T-helper 2 cell treated with Interferon-gamma antibody and Interleukin-4, amounts not matched to agents 100 ng/mL and 5 ng/mL, for 36 hours (primary cell): ENCODE measurements at regions not wholly inside any gene's neighbourhood (a gene's known extent, or its start where the extent isn't known, plus 50 kb on each side); places are given as distances from the start of the nearest gene placed in this dataset.

ENCODE experiments used
- intact Hi-C: fragments of 100-400 bp; cut with micrococcal nuclease; formaldehyde crosslinking; loops from one replicate; pipeline ENCODE4 v1.15.1; 2023

GRCh38 chr16:86970279-86970678, 346.9 kb downstream of the C16orf95 start:
- intact Hi-C loops, result no loop called here

DNA sequence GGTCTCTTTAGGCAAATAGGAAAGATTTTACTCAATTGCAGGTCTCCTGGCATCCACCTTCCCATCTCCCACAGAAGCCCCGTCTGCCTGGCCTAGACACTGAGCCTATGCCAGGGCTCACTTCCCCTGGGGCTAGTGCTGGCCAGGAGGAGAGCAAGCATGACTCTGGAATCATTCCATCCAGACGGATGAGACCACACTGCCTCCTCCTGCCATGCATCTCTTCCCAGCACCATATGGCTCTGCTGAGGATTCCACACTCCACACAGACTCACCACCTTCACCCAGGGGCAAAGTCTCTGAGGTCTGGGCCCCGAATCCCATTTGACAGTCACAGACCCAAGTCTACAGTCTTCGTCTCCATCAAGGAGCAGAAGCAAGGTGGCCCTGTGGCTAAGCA, 346.5 kb downstream of the C16orf95 start:
- intact Hi-C loops, result no loop called here

GRCh38 chr16:86971251-86971650, 345.9 kb downstream of the C16orf95 start:
- intact Hi-C loops, result no loop called here

DNA sequence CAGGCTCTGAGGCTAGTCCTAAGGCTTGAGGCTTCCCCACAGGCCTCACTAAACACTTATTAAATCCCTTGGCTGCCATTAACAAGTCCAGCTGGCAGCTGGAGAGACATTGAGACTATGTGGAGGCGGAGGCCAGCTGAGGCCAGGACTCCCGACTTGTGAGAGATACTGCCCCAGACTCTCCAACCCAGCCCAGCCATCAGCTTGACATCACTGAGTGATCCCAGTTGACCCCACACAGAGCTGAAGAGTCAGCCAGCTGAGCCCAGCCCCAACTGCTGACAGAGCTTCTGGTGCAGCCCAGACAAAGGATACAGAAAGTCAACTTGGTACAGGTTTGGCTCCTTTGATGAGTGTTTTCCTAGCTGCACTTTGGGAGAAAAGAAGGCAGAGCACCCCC, 343.1 kb downstream of the C16orf95 start:
- intact Hi-C loops, result no loop called here

GRCh38 chr16:86975445-86975844, 341.7 kb downstream of the C16orf95 start:
- intact Hi-C loops, result no loop called here

DNA sequence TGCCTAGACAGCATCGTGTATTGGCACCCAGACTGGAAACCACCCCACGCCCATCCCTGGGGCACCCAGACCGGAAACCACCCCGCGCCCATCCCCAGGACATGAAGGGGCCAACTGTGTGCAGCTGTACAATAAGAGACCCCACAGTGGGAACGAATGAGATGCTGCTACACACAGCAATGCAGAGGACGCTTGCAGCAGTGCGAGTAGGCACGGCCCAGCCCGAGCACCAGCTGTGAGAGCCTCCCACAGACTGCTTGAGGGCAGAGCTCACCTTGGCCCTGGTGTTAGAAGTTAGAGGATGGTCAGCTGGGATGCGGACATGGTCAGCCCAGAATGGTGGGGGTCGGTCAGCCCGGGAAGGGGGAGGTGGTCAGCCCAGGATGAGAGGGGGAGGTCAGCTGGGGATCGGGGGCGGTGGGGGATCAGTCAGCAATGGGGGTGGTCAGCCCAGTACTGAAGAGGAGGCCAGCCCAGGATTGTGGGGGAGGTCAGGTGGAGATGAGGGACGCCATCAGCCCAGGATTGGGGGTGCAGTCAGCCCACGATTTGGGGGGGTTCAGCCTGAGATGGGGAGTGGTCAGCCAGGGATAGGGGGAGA, 340.0 kb downstream of the C16orf95 start:
- intact Hi-C loops, result no loop called here

DNA sequence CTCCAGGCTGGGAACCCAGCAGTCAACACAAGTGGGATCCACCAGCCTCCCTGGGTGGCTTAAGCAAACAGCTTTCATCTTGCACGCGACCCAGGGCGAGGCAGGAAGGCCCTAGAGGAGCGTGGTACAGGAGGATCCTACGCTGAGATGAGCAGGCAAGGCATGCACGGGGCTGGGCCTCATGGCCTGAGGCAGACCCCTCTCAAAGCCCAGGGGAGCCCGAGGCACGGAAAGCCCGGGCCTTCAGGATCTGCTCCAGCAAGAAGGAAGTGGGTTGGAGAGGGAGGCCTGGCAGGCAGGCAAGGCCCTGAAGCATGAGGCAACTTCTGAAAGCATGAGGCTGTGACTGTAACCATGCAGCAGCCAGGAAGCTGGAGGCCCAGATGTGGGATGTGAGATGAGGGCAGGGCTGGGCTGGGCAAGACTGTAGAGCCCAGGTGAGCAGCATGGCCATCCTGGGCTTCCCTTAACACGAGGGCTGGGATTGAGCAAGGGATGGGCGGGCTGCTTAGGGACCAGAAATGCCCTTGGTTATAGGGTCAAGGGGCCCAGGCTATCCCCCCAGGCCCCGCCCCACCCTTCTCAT, 338.7 kb downstream of the C16orf95 start:
- intact Hi-C loops, result no loop called here

GRCh38 chr16:86979061-86979460, 338.1 kb downstream of the C16orf95 start:
- intact Hi-C loops, result no loop called here

DNA sequence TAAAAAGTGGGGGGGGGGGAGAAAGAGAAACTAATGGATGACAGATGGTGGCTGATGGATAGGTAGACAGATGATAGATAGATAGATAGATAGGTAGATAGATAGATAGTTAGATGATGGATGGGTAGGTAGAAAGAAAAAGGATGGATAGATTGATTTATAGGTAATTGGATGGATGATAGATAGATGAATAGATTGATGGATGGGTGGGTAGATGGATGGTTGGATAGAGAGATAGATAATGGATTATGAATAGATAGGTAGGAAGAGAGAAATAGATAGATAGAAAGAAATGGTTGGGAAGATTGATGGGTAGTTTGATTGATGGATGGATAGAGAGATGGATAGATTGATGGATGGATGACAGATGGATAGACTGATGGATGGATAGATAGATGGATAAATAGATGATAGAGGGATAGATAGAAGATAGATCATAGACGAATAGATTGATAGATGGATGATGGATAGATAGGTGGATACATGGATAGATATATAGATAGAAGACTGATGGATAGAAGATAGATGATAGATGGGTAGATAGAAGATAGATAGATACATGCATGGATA, 337.1 kb downstream of the C16orf95 start:
- intact Hi-C loops, result no loop called here

DNA sequence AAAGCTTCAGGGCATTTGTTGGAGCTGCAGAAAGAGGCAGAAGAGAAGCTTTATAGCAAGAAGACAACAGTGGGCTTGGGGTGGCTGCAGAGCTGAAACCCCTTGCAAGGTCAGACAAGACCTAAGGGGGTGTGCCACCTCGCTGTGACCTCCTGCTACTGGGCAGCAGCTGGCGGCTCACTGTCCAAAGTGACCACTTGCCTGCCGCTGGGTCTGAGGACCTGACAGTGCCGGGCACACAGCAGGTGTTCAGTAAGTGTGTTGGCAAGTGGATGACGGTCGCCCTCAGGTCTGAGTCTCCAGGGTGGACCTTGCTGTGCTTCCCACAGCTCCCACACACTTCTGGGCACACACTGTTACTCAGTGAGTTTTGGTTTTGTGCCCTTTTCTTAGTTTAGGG, 336.5 kb downstream of the C16orf95 start:
- intact Hi-C loops, result no loop called here

- intact Hi-C loops, result no loop called here
These were observed 334.9 kb downstream of the C16orf95 start for GRCh38 chr16:86982347-86982596.

GRCh38 chr16:86982912-86983311, 334.3 kb downstream of the C16orf95 start:
- intact Hi-C loops, result no loop called here

DNA sequence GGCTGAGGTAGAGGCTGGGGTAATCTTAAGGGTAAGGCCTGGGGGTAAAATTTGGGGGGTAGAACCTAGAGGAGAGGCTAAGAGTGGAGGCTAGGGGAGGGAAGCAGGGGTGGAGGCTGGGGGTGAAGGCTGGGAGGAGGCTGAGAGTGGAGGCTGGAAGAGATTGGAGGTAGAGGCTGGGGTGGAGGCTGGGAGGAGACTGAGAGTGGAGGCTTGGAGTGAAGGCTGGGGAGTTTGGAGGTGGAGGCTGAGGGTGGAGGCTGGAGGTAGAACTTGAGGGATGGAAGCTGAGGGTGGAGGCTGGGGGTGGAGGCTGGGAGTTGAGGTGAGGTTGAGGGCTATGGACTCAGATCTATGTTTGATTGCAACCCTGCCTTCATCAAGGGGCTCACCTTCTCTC, 333.6 kb downstream of the C16orf95 start:
- intact Hi-C loops, result no loop called here

DNA sequence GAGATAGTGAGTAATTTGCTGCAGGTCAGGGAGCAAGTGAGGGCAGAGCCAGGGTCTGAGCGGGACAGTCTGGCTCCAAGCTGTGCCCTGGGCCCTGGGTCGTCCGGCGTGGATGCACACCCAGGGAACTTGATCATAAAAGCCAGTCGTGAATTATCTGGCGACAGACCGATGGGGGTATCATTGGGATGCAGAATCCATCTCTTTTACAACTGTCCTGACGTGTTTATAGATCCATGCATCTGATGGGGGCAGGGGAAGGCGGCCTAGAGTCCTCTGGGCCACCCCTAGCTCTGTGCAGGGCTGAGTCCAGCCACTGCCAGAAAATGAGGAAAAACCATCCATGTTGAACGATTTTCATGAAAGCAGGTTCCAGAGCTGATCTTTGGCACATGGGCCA, 332.8 kb downstream of the C16orf95 start:
- intact Hi-C loops, result no loop called here

DNA sequence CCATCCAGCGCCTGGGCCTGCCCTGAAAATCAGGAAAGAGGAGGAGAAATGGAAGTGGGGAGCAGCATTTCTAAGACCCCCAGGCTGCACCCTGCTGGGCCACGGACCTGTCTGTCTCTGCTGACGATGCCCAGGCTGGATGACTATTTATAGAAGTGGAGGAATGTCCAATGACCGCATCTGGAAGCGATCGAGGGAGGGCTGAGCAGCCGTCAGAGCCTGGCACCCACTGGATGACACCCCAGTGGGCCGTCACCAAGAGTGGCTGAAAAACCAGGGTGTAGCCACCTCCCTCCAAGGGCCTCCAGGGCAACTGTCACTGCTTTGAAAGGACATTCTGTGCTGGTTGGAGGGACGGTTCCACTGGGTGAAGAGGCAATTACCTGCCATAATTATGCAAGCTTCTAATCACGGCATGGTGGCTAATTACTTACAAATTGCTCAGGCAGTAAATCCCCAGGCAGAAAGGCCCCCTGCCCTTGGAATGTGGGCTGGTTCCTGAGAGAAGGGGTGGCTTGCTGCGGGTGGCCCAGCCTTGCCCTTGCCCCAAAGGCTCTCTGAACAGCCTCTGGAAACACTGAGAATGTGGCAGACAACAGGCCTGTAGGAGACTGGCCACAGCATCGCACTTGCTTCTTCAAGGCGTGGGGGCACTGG, 332.1 kb downstream of the C16orf95 start:
- intact Hi-C loops, result no loop called here

- intact Hi-C loops, result no loop called here
These were observed 331.6 kb downstream of the C16orf95 start for GRCh38 chr16:86985648-86986015.

GRCh38 chr16:86986136-86986535, 331.1 kb downstream of the C16orf95 start:
- intact Hi-C loops, result no loop called here

- intact Hi-C loops, result no loop called here
These were observed 330.2 kb downstream of the C16orf95 start for GRCh38 chr16:86986809-86987487.

GRCh38 chr16:86987746-86988670, 329.2 kb downstream of the C16orf95 start:
- intact Hi-C loops, result no loop called here

DNA sequence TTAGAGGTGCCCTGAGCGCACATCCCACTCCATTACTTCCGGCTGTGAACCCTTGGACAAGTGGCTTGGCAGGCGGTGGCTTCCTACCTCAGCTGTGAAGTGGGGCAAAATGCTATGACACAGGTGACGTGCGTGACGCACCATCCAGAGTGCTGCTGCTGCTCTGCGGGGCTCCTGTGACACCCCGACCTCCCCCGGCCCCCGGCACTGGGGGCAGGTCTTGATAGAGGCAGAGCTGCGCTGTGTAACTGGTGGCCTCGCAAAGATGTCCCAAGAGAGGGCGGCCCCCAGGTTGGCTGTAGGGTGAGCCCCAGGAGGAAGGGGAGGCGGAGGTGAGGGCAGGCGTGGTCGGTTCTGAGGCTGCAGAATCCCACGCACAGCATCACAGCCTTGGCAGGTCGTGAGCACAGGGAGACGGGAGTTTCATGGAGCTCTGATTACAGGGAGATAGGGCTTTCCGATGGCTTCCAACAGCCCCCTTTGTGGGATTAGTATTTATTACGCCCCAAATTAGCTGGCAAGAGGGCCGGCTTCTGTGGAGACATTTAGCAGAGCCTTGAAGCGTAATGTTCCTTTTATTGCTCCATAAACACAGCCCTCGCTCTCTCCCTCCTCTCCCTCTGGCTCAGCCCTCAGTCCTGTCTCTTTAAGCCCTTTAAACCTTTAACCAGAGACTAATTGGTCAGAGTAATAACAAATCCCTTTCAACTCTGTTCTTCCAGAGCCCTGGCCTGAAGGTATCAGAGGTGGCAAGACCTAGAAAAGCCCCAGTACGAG, 328.1 kb downstream of the C16orf95 start:
- intact Hi-C loops, result no loop called here

DNA sequence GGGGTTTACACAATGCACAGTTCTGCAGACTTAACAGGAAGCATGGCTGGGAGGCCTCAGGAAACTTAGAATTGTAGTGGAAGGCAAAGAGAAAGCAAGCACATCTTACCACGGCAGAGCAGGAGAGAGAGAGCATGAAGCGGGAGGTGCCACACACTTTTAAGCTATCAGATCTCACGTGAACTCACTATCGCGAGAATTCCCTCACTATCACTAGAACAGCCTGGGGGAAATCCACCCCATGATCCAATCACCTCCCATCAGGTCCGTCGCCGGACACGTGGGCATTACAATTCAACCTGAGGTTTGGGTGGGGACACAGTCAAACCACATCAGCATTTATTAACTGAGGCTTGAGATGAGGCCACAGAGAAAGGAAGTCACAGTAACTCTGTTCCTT, 326.7 kb downstream of the C16orf95 start:
- intact Hi-C loops, result no loop called here
